GM21723 (cell line): ENCODE measurements at regions not wholly inside any gene's neighbourhood (a gene's known extent, or its start where the extent isn't known, plus 50 kb on each side); places are given as distances from the start of the nearest gene placed in this dataset.

Experiments used
- ATAC-seq: cut with Tn5 transposase; IDR thresholded peaks from one replicate; pipeline ENCODE4 v1.9.1; 2021; ENCODE audit warnings: mild to moderate bottlenecking, moderate library complexity; ENCODE audit not compliant: unreplicated experiment

DNA sequence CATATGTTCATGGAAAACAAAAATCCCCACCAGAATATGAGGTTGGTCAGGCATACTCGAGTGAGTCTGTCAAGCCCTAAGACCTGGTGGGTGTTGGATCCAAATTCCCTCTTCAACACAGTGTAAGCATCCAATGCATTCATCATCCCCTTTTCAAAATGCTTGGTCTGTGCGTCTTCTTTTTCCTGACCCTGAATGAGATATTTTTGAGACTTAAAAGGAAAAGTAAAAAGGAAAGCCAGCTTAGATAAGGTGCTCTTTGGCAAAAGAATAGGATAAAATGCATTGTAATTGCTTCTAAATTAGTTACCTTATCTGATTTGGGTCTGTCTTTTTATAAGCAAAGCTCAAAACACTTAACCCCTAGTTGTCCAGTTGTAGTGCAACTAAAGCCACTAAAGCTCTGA is 331.5 kb downstream of the PTEN start:
- no peak for ATAC-seq

DNA sequence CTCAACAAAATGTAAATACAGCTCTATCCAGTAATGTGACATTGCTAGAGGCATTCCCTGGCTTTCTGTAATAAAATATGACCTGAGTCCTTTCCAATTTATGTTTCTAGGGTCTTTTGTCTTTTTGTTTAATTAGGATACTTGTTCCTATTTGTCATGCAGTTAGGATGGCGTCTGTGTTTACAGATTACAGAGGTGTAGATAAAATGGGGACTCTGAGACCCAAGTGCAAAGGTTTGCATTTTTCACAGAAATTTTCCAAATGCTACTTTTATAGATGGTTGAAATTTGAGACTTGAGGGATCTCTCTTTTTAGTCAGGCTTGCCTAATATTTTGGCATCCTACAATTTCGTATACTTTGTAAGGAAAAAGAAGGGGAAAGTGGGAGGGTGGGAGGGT is 332.4 kb downstream of the PTEN start:
- no peak for ATAC-seq

DNA sequence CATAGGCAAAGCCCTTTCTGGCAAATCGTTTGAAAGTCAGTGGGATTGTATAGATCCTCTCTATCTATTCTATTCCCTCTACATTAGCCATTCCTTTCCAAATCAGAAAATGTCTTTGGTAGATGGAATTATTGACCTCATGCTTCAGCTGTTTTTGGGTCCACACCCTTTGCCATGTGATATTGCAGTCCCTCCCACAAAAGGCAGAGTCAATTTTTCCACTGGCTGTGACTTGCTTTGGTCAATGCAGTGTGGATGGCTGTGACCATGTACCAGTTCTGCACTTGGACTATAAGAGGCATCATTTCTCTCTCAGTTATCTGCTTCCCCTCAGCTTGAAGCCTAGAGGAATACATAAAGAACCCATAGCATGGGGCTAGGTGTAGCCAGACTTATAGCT is 332.9 kb downstream of the PTEN start:
- no peak for ATAC-seq

DNA sequence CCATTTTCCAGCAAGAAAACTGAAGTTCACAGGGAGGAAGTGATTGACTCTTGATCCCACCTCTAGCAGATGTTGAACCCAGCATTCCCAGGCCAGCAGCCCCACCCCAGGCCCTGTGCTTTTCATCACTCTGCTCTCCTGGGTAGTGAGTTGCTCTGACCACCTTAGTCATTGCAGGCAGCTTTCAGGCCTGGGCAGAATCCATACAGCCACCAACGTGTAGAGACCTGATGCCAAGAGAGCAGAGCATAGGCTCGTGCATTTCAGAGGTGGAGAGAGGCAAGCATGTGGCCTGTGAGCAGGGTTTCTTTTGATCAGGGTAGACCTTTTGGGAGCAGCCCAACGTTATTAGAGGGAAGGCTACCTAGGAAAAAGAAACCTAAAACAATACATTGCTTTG is 334.6 kb downstream of the PTEN start:
- ATAC-seq = no peak

DNA sequence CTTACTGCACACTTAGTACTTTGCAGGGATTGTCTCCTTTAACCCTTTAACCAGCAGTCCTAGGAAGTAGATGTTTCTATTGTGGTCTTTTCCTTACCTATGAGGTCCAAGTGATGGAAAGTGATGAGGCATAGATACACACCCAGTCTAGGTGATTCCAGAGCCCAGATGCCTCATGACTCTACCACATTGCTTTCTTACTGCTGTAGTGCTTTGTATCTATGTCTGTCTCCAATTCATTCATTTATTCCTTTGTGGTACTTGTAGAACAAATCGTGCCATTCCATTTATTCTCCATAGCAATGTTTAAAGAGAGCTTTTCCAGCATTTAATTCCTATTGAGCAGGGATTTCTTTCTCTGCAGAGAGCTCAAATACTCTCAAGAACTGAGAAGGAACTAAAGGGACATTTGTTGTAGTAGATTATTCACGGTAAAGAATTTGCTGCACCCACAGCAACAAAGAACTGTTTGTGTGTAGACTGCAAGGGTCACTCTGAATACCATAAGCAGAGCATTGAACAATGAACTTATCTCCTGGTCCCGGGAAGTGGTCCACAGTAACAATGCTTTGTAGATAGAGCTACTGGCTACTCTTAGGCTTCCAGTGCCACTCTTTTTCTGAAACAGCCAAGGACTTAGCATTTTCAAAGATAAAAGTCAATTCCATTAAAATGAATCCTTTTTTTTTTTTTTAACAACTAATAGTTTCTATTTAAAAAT is 337.0 kb downstream of the PTEN start:
- no peak for ATAC-seq

DNA sequence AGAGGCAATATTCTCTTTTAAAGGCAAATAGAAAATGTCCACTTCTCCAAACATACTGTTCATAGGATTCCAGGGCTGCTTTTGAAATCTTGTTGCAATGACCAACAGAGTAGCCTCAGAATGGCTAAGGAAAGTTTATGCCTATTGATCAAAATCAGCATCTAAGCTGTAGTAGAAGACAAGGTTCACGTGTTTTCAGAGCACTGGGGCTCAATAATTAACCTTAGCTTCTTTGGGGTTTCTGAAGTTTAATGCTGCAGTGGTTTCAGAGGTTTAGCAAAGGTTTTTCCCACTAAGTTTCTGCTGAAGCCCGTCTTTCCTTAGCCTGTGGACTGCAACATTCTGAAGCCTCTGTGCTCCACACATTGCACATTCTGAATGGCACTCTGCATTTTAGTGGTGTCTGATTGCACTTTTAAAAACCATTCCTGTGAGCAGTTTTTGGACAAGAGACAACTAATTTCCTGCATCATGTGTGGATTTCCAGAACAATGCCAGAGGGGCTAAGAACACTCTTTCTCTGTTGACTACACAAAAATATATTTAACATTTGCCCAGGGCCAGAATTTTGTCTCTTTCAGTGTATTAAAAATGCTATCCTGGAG is 342.5 kb downstream of the PTEN start:
- ATAC-seq = no peak

DNA sequence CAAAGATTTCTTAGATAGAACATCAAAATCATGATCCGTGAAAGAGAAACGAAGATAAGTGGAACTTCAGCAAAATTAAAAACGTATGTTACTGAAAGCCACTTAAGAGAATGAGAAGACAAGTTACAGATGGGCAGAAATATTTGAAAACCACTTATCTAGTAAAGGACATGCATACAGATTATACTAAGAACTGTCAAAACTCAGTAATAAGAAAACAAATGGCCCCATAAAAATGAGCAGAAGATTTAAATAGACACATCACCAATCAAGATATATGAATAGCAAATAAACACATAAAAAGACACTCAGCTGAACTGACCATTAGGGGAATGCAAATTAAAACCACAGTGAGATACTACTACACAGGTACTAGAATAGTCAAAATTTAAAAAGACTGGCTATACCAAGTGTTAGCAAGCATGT is 343.7 kb downstream of the PTEN start:
- ATAC-seq = no peak

DNA sequence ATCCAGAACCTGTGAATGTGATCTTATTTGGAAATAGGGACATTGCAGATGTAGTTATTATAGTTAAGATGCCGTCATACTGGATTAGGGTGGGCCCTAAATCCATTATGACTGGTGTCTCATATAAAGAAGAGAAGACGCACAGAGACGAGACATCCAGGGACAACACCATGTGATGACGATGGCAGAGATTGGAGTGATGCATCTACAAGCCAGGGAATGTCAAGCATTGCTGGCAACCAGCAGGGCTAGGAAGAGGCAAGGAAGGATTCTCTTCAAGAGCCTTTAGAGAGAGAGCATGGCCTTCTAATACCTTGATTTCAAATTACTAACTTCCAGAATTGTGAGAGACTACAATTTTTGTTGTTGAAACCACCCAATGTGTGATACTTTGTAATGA is 345.8 kb downstream of the PTEN start:
- no peak for ATAC-seq

DNA sequence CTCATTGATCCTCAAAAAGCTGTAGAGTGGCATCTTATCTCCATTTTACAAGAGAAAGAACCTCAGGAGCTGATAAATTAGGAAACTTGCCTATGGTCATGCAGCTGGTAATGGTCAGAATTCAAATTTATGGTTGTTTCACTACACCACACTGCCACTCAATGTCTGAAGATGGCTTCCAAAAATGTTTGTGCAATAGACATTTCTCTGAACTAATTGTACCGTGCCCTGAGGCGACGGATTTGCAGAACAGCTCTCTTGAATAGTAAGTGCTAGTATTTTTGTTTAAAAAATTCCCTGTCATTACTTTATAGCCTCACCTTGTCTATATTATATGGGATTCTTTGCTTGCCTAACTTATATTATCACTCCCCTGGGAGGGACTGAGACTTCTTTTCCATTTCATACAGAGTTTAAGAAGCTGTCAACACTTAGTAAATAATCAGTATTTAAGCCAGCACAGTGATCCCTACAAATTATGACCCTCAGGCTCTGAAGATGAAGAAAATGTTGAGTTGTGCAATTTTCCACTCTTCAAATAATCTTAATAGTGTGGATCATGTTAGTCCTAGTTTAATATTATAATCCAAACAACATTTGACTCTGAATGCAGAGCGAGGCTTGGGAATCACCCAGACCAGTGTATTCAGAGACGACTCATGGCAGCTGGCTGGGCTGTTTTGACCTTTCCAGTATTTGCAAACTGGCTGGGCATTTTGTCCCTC is 346.6 kb downstream of the PTEN start:
- ATAC-seq = no peak

DNA sequence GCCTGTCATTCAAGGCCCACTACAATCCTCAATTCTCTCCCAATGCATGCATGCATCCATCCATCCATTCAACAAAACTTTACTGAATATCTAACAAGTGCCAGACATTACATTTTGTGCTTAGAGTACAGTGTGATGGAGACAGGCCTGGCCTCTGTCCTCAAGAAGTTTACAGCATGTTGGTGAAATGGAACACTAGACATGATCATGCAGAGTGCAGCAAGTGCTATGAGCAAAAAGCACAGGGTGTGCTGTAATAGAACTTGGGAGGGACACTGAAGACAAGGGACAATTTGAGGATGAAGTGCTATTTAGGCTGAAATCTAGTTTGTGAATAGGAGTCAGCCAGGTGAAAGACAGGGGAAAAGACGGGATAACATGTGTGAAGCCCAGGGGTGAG is 347.8 kb downstream of the PTEN start:
- no peak for ATAC-seq

DNA sequence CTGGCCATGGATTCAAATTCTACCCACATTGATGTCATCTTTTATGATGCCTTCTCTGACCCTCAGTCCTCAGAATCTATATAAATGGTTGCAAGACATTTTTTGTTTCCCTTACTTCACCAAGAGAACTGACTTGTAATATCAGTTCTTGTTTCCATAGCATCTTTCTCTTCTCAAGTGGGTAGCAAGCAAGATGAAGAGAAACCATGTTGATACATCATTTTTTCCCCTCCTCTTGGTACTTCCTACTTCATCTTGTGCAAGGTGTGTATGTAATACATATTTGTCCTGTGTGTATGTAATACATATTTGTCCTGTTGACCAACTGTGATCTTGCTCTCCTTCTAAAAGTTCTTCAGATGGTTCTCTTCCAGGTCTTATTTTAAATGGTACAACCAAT is 348.6 kb downstream of the PTEN start:
- ATAC-seq = no peak

DNA sequence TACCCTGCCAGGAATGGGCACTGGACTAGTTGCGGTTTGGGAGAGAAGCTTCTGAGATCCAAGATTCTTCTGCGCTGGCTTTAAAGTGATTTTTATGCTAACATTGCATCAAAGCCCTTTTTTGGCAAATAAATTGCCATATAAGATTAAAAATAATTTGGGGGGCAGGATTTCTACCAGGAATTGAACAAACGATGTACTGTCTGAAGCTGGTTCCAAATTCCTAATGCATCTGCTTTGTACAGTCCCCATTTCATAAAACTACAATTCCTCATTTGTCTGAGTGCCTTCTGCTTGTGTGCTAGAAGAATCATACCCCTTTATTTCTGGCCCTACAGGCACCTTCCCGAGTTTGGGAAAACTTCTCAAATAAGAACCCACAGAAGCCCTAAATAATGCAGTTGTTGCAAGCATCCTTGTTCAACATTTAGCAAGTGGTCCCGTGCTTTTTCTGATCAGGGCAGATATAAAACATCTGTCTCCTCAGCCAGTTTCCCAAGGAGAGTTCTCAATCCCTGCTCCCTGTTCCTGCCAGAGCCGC is 349.7 kb downstream of the PTEN start:
- ATAC-seq = no peak

DNA sequence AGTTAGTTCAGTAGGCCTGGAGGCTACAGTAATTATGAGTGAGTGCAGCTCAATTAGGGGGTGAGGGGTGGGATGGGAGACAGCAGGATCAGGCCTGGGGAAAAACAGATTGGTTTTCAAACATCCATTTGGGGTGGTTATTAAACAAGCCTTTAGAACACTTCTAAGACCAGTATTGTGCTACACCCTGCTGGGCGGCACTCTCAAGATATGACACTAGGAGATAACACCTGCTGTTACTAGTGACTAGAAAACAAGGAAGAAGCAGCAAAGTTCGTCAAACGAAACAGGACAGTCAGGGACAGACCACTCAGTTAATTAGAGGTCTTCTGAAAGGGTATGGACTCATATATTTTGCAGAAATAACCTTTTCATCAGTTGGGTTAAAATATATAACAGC is 353.6 kb downstream of the PTEN start:
- ATAC-seq = no peak

DNA sequence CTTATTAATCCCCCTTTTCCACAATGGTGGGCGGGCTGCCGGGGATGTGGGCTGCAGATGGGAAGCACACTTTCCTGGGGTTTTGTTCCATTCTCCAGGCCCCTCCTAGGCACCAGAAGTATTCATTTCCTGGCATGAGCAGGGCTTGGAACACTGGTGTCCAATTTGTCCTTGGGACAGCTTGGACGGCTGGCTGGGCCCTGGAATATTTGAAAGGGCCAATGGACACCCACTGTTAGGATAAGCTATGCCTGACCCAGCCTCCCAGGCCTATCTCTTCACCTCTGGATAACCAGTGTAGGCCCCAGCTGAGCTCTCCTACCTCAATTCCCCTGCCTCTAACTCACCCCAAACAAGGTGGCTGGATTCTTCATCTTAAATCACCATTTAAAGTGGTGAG is 354.9 kb downstream of the PTEN start:
- ATAC-seq = no peak

DNA sequence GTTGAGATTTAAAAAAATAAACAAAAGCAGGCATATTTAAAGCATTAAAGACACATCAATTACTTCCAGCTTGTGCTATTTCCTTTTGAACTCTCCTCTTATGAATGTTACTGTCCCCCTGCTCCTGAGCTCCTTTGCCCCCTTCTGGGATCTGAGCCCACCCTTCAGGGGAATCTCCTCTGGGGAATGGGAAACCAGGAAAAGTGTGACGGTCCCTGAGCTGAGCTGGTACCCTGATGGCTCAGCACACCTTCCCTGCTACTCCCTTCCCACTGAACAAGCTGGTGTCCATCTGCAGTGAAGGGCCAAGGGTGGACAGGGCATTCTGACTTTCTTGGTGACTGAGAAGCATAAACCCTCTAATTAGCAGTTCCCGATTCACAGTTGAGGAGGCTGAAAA is 356.3 kb downstream of the PTEN start:
- ATAC-seq = no peak

DNA sequence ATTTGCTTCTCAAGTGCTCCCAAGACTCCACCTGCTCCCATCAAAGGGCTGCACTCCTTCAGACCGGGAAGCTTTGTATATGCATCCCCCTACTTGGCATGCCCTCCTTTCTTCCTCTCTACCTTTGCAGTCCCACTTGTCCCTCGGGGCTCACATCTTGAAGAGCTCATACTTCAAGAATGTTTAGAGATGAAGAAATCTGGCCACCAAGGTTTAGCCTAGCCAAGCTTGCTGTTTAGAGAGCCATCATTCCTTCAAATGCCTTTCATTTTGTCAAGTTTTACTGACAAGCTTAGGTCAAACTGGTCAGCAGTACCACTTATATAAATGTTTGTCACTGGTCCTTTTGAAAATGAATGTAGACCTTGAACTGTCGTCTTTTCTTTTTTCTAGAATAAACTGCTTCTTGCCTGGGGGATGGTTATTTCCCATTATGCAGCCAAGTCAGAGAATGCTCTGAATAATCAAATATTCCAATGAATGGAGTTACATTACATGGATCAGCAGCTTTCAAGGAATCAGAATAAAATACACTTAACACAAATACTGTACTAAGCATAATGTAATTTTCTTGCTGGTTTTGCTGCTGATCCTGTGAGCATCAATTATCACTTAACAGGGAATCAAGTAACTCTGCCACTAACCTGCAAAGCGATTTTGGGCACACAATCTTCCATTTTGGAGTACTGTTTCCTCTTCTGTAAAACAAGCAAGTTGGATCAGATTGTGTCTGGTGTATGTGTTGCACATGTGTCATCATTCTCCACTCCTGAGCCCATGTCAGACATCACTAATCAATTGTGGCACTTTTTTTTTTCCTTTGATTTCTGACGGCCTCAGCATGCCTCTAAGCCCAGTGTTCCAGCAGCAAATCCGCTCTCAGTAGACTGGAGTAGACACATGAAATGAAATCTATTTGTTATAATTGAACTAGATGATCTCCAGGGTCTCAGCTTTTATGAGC is 357.9 kb downstream of the PTEN start:
- no peak for ATAC-seq

DNA sequence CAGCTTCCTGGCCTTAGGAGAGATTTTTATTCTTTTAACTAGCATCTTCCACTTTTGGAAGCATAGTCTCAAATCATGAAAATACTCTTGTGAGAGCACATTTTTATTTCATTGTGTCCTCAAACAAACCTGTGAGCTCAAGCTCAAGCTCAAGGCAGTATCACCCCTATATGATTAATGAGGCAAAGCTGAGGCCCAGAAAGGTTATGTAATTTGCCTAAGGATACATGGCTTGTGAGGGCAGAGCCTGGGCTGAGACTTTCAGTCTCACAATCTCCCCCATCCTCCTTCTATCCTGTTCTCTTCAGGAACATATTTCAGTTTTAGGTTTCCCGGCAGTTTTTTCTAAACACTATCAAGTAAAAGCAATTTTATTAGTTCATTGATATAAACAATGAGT is 359.5 kb downstream of the PTEN start:
- no peak for ATAC-seq
